ENCODE measurements at regions not wholly inside any gene's neighbourhood (a gene's known extent, or its start where the extent isn't known, plus 50 kb on each side); places are given as distances from the start of the nearest gene placed in this dataset.

GRCh38 chr2:41924024-41924423 is 123.8 kb upstream of the PKDCC start:
- Histone ChIP-seq H4K20me1 (ENCODE audit: control insufficient read depth, insufficient read depth) (no peaks in the 10 kb centered on the region), H3K4me1 (ENCODE audit: control insufficient read depth, insufficient read depth, low read length) (no peaks in the 10 kb centered on the region), H3K9ac (ENCODE audit: control insufficient read depth, insufficient read depth, low read length) (no peak overlapping the region), H2AFZ (ENCODE audit: control insufficient read depth, low read depth, low read length) (no peak overlapping the region), H3K9me3 (replicated peaks; ENCODE audit: control insufficient read depth, insufficient read depth, low read length) (peaks cover 5% of the 10 kb centered on the region), H3K4me3 (no peak overlapping the region), H3K27me3 (replicated peaks in 1 of 2; ENCODE audit: control insufficient read depth in 2 of 2, insufficient read depth in 2 of 2, low read length in 1 of 2) (no peaks in the 10 kb centered on the region), H3K79me2 (ENCODE audit: control insufficient read depth, insufficient read depth, low read length) (no peaks in the 10 kb centered on the region), H3K27ac (ENCODE audit: control insufficient read depth, insufficient read depth) (no peak overlapping the region), H3K4me2 (ENCODE audit: control insufficient read depth, insufficient read depth) (no peak overlapping the region), H3K36me3 (ENCODE audit: control insufficient read depth in 2 of 2, insufficient read depth in 2 of 2, low read length in 1 of 2) (no peaks in the 10 kb centered on the region)
- TF ChIP-seq PAX5 (IDR thresholded peaks at IDR 0.05; ENCODE audit: borderline replicate concordance, low read depth, low read length) (no peak), RAD21 (IDR thresholded peaks at IDR 0.05; ENCODE audit: insufficient read depth, low read depth, low read length) (no peak), IRF5 (IDR thresholded peaks at IDR 0.05; ENCODE audit: borderline replicate concordance) (no peak), MTA3 (IDR thresholded peaks at IDR 0.05; ENCODE audit: borderline replicate concordance, low read length) (no peak), SREBF1 (IDR thresholded peaks at IDR 0.05; ENCODE audit: low read length) (no peak)
- TF ChIP-seq, protein P1, sequence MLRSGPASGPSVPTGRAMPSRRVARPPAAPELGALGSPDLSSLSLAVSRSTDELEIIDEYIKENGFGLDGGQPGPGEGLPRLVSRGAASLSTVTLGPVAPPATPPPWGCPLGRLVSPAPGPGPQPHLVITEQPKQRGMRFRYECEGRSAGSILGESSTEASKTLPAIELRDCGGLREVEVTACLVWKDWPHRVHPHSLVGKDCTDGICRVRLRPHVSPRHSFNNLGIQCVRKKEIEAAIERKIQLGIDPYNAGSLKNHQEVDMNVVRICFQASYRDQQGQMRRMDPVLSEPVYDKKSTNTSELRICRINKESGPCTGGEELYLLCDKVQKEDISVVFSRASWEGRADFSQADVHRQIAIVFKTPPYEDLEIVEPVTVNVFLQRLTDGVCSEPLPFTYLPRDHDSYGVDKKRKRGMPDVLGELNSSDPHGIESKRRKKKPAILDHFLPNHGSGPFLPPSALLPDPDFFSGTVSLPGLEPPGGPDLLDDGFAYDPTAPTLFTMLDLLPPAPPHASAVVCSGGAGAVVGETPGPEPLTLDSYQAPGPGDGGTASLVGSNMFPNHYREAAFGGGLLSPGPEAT (IDR thresholded peaks at IDR 0.05; ENCODE audit: low read depth) = no peak
- ATAC-seq (no peak), FAIRE-seq (no peak), DNase-seq (ENCODE audit: low read depth, low spot score) (no peak)
- ChIA-PET SMC1A (ENCODE audit: uncharacterized antibody, unreplicated experiment) (no interaction called here), POLR2A (no interaction called here), RAD21 (ENCODE audit: unreplicated experiment) (no interaction called here), CTCF (no interaction called here)
- in situ Hi-C loops (cut with MboI) = no loop called here
- BruUV-seq (replicated peaks) = no TSS peak
- WGBS (ENCODE audit: insufficient coverage, insufficient replicate concordance, low lambda C conversion rate, missing lambda C conversion rate) = 42% methylated on average over 5 of the region's 5 CpGs
- intact Hi-C loops (cut with micrococcal nuclease; ENCODE audit: unreplicated experiment) = no loop called here

Measured in GM12878 (cell line).